ENCODE measurements at regions not wholly inside any gene's neighbourhood (a gene's known extent, or its start where the extent isn't known, plus 50 kb on each side); places are given as distances from the start of the nearest gene placed in this dataset.
"Not testable (repeated sequence)": the region's sequence is repeated elsewhere in the genome, so short reads cannot be mapped to it uniquely, and the experiment has no call there.

GRCh38 chr10:30553626-30554439, 75.7 kb downstream of the LYZL2 start:
- TF ChIP-seq CTCF (IDR thresholded peaks at IDR 0.05; ENCODE audit: low read depth, low read length), result no peak
- DNase-seq (ENCODE audit: low read depth, low spot score), result peak; percentile 19
- in situ Hi-C loops (cut with HindIII; ENCODE audit: low sequenced_read_pairs), result no loop called here
- H3K4me3 ChIP-seq (ENCODE audit: low read depth, low read length), result no peak overlapping the region

- no peak for TF ChIP-seq CTCF (IDR thresholded peaks at IDR 0.05; ENCODE audit: low read depth, low read length)
- no peak for DNase-seq (ENCODE audit: low read depth, low spot score)
- H3K4me3 ChIP-seq (ENCODE audit: low read depth, low read length), result no peak overlapping the region
- in situ Hi-C loops (cut with HindIII; ENCODE audit: low sequenced_read_pairs), result no loop called here
These were observed 76.4 kb downstream of the LYZL2 start for GRCh38 chr10:30553018-30553625.

GRCh38 chr10:30550967-30551815, 78.4 kb downstream of the LYZL2 start:
- TF ChIP-seq CTCF (IDR thresholded peaks at IDR 0.05; ENCODE audit: low read depth, low read length), result no peak
- H3K4me3 ChIP-seq (ENCODE audit: low read depth, low read length), result no peak overlapping the region
- DNase-seq (ENCODE audit: low read depth, low spot score), result no peak
- in situ Hi-C loops (cut with HindIII; ENCODE audit: low sequenced_read_pairs), result no loop called here

- DNase-seq (ENCODE audit: low read depth, low spot score); in situ Hi-C loops (cut with HindIII; ENCODE audit: low sequenced_read_pairs); H3K4me3 ChIP-seq (ENCODE audit: low read depth, low read length): not testable (repeated sequence)
These were observed 80.3 kb downstream of the LYZL2 start for GRCh38 chr10:30549134-30549687.

- H3K4me3 ChIP-seq (ENCODE audit: low read depth, low read length), result no peak overlapping the region
- no peak for TF ChIP-seq CTCF (IDR thresholded peaks at IDR 0.05; ENCODE audit: low read depth, low read length)
- in situ Hi-C loops (cut with HindIII; ENCODE audit: low sequenced_read_pairs), result no loop called here
- no peak for DNase-seq (ENCODE audit: low read depth, low spot score)
These were observed 83.0 kb downstream of the LYZL2 start for GRCh38 chr10:30546511-30546910.

GRCh38 chr10:30542895-30543288, 86.7 kb downstream of the LYZL2 start:
- no peak for TF ChIP-seq CTCF (IDR thresholded peaks at IDR 0.05; ENCODE audit: low read depth, low read length)
- DNase-seq (ENCODE audit: low read depth, low spot score), result no peak
- no peak overlapping the region for H3K4me3 ChIP-seq (ENCODE audit: low read depth, low read length)
- in situ Hi-C loops (cut with HindIII; ENCODE audit: low sequenced_read_pairs), result no loop called here

All from astrocyte of the spinal cord (primary cell).